Thymus (tissue), 11 donors: ENCODE measurements at regions not wholly inside any gene's neighbourhood (a gene's known extent, or its start where the extent isn't known, plus 50 kb on each side); places are given as distances from the start of the nearest gene placed in this dataset.

ENCODE experiments used
- DNase-seq, 9 donors: peaks; one replicate each; pipeline ENCODE4 v3.0.0-alpha.2; 2013; ENCODE audit warnings: low spot score in 9 of 9, low read depth in 6 of 9, missing footprints in 1 of 9
- H3K27ac ChIP-seq, 2 donors: one replicate each; pipeline ENCODE4 v1.5.1; 2013; ENCODE audit warnings: control low read depth in 1 of 2, low read depth in 1 of 2, low read length in 1 of 2, mild to moderate bottlenecking in 1 of 2, moderate library complexity in 1 of 2
- H3K27me3 ChIP-seq, 2 donors: one replicate each; pipeline ENCODE4 v1.5.1; 2013; ENCODE audit warnings: low read length in 1 of 2; ENCODE audit not compliant: control insufficient read depth in 2 of 2, insufficient read depth in 1 of 2
- H3K36me3 ChIP-seq, 2 donors: one replicate each; pipeline ENCODE4 v1.5.1; 2013; ENCODE audit warnings: low read length in 1 of 2, mild to moderate bottlenecking in 1 of 2, moderate library complexity in 1 of 2; ENCODE audit not compliant: control insufficient read depth in 2 of 2, insufficient read depth in 2 of 2
- H3K4me1 ChIP-seq, 2 donors: one replicate each; pipeline ENCODE4 v1.5.1; 2013; ENCODE audit warnings: low read length in 2 of 2; ENCODE audit not compliant: control insufficient read depth in 2 of 2, insufficient read depth in 2 of 2
- H3K4me3 ChIP-seq, 2 donors: one replicate each; pipeline ENCODE4 v1.5.1; 2013; ENCODE audit warnings: low read length in 2 of 2, control low read depth in 1 of 2, mild to moderate bottlenecking in 1 of 2
- H3K9me3 ChIP-seq, 2 donors: one replicate each; pipeline ENCODE4 v1.5.1; 2013; ENCODE audit warnings: low read length in 1 of 2, mild to moderate bottlenecking in 1 of 2; ENCODE audit not compliant: control insufficient read depth in 2 of 2, insufficient read depth in 1 of 2
- WGBS: extraction: QIAGEN DNeasy Blood & Tissue Kit; methylation state at CpG from one replicate; pipeline ENCODE4 v1.1.7; 2013; 5-methylcytosine and 5-hydroxymethylcytosine counted together
- donor health status: healthy.

DNA sequence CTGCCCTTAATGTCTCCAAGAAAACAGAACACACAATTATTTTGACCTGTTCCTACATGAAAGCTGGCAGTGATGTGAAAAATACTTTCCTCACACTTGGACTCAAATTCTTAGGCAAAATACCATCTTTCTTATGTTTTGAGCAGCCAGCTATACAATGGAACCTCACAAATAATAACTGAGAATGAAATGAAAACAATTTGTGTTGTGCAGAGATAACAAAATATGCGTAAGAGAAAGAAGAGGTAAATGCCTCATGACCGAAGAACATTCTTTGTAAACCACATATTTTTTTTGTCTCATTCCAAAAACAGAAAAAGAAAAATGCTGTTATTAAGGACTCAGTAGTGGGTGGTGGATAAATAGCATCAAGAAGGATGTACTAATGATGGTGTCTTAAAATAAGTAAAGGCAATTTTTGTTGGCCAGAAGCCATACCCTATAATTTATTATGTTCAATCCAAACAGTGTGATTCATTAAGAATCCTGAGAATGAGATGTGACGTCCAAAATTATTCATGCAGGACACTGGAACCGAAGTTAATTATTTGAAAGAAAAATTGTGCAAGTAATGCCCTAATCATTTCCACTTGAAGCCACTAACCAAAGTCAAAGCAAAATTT is 193.0 kb upstream of the NETO1 start:
- H3K27ac ChIP-seq: no peak overlapping the region
- no peaks in the 10 kb centered on the region for H3K36me3 ChIP-seq
- WGBS: 93% methylated on average over 4 of the region's 4 CpGs
- no peak for DNase-seq
- H3K4me1 ChIP-seq: no peaks in the 10 kb centered on the region
- no peak overlapping the region for H3K4me3 ChIP-seq
- H3K27me3 ChIP-seq: no peaks in the 10 kb centered on the region
- peaks cover 0 to 3% of the 10 kb centered on the region in 2 donors for H3K9me3 ChIP-seq

DNA sequence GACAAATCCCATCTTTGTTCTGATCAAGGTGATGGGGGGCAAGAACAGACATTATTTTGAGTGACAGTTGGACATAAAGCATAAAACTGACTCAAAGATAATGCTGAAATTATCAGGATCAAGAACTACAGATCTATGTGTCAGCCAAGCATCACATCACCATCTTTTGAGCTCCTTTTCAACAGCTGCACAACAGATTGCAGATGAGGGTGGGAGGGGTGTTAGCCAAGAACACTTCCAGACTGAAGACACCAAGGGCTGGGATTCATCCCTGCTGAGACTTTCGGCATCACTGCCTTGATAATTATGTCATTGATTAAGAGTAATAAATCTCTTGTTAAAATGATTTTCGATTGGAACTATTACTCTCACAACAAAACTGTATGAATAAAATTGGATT is 191.5 kb upstream of the NETO1 start:
- H3K27me3 ChIP-seq: no peaks in the 10 kb centered on the region
- no peak for DNase-seq
- peaks cover 0 to 3% of the 10 kb centered on the region in 2 donors for H3K9me3 ChIP-seq
- WGBS: 94% methylated on average over 2 of the region's 2 CpGs
- H3K4me1 ChIP-seq: no peaks in the 10 kb centered on the region
- H3K27ac ChIP-seq: no peak overlapping the region
- H3K36me3 ChIP-seq: no peaks in the 10 kb centered on the region
- no peak overlapping the region for H3K4me3 ChIP-seq

DNA sequence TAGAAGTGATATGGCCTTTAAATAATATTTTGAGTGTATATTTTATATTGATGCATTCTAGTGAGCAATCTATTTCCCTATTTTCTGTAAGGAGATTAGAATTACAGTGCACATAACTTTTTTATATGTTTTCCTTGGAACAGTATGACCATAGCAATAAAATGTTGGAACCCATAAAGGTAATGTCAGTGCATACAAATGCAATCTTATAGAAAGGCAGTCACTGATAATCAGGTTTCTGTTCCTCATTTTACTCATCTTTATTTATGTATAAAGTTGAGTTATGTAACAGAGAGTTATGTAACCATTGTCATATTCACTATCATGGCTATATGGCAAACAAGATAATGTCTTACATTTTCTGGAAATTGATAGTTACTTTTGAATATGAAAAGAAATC is 179.9 kb upstream of the NETO1 start:
- Histone ChIP-seq H3K4me3 (no peak overlapping the region), H3K27ac (no peak overlapping the region), H3K9me3 (no peaks in the 10 kb centered on the region), H3K4me1 (no peaks in the 10 kb centered on the region), H3K27me3 (no peaks in the 10 kb centered on the region), H3K36me3 (no peaks in the 10 kb centered on the region)
- DNase-seq: no peak

DNA sequence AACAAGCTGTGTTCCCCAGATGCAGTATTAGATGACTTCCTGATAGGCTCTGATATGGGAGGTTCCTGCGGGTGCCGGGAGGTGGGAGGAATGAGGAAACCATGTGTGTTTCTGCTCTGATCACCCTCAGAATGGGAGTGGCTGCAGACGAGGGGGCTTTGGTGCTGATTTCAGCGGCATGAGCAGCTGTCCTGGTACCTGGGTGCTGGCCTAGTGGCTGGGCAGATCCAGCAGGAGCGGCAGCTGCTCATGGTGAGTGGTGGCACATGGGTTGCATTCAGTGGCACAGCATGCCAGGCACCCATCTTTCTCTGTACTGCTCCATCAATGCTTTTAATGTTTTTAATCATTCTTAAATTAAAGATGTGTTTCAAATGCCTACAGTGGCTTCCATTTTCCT is 177.2 kb upstream of the NETO1 start:
- Histone ChIP-seq H3K27me3 (no peaks in the 10 kb centered on the region), H3K27ac (no peak overlapping the region), H3K4me1 (no peaks in the 10 kb centered on the region), H3K4me3 (no peak overlapping the region), H3K9me3 (no peaks in the 10 kb centered on the region), H3K36me3 (no peaks in the 10 kb centered on the region)
- DNase-seq: no peak
- WGBS: 89% methylated on average over 5 of the region's 5 CpGs

DNA sequence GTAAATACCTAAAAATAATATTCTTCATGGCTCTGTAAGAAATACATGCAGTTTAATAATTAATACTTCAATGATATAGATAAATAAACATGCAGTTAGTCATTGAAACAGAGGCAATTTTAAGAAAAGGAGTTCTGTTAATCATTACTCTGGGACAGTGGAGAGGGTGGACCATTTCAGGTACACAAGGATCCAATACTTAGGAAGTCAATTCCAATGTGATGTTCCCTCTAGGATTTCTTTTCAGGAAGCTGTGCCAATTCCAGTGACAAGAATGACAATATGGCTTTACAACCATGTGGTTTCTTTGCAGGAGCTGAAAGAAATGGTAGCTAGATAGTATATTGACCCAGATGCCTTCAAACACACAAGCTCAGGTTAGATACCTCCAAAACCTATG is 175.8 kb upstream of the NETO1 start:
- Histone ChIP-seq H3K4me3 (no peak overlapping the region), H3K4me1 (no peaks in the 10 kb centered on the region), H3K27me3 (no peaks in the 10 kb centered on the region), H3K9me3 (no peaks in the 10 kb centered on the region), H3K27ac (no peak overlapping the region), H3K36me3 (no peaks in the 10 kb centered on the region)
- no peak for DNase-seq

DNA sequence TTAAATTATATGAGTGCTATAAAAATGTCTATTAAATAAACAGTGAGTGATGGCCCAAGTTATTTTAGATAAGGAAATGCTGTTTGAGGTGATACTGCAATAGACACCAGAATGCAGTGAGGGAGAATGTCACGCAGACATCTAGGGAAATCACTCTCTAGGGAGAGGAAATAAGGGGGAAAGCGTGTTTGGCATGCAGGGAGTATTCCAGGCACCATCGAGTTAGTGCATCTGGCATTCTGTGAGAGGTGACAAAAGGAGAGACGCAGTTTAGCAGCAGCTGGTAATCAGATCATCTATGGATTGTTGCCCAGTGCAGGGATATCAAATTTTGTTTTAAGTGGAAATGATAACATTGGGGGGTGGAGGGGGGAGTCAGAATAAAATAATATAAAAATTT is 175.4 kb upstream of the NETO1 start:
- H3K4me3 ChIP-seq: no peak overlapping the region
- H3K9me3 ChIP-seq: no peaks in the 10 kb centered on the region
- H3K4me1 ChIP-seq: no peaks in the 10 kb centered on the region
- H3K27ac ChIP-seq: no peak overlapping the region
- no peak for DNase-seq
- WGBS: 85% methylated on average over 4 of the region's 4 CpGs
- no peaks in the 10 kb centered on the region for H3K27me3 ChIP-seq
- H3K36me3 ChIP-seq: no peaks in the 10 kb centered on the region

DNA sequence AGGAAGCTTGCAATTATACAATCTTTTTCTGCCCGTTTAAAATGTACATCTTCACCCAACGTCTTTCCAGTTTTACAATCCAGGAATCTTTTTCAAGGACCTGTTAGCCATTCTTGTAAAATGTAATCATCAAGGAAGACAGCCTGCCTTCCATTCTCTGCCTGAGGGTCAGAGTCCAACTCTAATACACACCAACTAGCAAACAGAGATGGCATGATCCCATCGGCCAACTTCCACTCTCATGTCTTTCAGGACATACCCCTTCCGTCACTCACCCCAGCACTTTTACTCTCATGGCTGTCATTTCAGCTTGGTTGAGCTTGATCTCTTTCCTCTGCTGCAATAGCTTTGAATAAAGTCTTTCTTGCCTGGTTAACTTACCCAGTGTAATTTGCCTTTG is 172.5 kb upstream of the NETO1 start:
- H3K36me3 ChIP-seq: no peaks in the 10 kb centered on the region
- H3K4me3 ChIP-seq: no peak overlapping the region
- DNase-seq: no peak
- H3K4me1 ChIP-seq: no peaks in the 10 kb centered on the region
- H3K9me3 ChIP-seq: no peaks in the 10 kb centered on the region
- H3K27ac ChIP-seq: no peak overlapping the region
- 96% methylated on average over 4 of the region's 4 CpGs for WGBS
- no peaks in the 10 kb centered on the region for H3K27me3 ChIP-seq

DNA sequence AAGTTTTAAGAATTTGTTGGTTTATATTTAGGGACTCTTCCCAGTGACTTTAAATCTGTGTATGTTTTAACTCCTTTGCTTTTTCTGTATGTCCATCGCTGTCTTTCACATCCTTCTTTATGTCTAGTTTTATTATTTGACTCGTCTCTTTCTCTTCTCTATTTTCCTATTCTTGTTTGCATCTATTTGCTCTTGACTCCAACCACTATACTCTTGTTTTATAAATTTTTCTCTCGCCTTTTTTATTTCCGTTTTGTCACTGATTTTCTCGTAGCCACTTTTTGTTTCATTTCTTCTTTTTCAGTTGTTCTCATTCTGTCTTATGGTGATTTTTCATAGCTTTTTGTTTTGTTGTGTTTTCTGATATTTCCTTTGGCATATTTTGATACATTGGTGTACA is 170.5 kb upstream of the NETO1 start:
- no peak for DNase-seq
- 95% methylated on average over 5 of the region's 5 CpGs for WGBS
- Histone ChIP-seq H3K4me3 (no peak overlapping the region), H3K27me3 (no peaks in the 10 kb centered on the region), H3K36me3 (no peaks in the 10 kb centered on the region), H3K9me3 (no peaks in the 10 kb centered on the region), H3K27ac (no peak overlapping the region), H3K4me1 (no peaks in the 10 kb centered on the region)

DNA sequence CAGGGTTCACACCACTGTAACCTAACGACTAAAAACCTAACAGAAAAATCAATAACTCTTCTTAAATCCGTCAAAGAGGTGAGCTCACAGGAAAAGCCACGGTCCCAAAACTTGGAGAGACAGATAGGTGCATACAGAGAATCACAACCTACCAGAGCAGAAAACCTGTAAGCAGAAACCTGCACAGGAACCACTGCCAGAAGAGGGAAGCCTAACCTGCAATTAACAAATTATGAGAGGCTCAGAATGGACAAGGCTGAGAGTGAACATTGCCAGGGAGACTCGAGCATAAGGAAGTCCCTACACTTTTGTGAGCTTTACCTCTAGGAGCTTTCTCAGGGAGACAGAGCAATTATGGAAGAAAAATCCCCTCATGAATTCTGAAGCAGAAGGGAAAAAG is 156.2 kb upstream of the NETO1 start:
- Histone ChIP-seq H3K4me3 (no peak overlapping the region), H3K27me3 (no peaks in the 10 kb centered on the region), H3K36me3 (no peaks in the 10 kb centered on the region), H3K9me3 (no peaks in the 10 kb centered on the region), H3K4me1 (no peaks in the 10 kb centered on the region), H3K27ac (no peak overlapping the region)
- DNase-seq: no peak
- WGBS: 85% methylated on average over 4 of the region's 4 CpGs

DNA sequence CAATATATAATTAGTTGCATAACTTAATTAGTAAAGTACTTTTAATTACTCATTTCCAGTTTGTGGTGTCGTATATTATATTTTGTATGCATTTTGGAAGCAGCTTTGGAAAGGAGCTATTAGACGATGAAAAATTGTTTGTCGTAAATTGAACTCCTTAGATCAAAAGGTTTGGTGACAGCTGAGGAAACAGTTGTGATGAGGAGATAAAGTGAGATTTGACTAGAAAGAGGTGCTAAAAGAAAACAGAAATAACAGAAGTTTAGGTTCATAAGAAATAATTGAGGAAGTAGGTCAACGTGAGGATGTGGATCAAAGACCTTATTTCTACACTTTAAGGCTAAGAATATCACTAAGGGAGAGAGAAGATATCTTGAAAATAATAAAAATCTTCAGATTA is 141.9 kb upstream of the NETO1 start:
- Histone ChIP-seq H3K36me3 (no peaks in the 10 kb centered on the region), H3K4me1 (peaks cover 0 to 11% of the 10 kb centered on the region in 2 donors), H3K27ac (no peak overlapping the region), H3K27me3 (no peaks in the 10 kb centered on the region), H3K4me3 (no peak overlapping the region), H3K9me3 (peaks cover 0 to 4% of the 10 kb centered on the region in 2 donors)
- 3% methylated on average over 4 of the region's 4 CpGs for WGBS
- DNase-seq: peak in 1 of 9 donors; percentile 31
